Epithelial cell of proximal tubule (primary cell): ENCODE measurements at regions not wholly inside any gene's neighbourhood (a gene's known extent, or its start where the extent isn't known, plus 50 kb on each side); places are given as distances from the start of the nearest gene placed in this dataset.
"Not testable (repeated sequence)": the region's sequence is repeated elsewhere in the genome, so short reads cannot be mapped to it uniquely, and the experiment has no call there.

Source experiments
- DNase-seq: peaks from one replicate; pipeline ENCODE4 v3.0.0-alpha.2; 2011; ENCODE audit warnings: low read depth
- H3K4me3 ChIP-seq: 2 replicates; pipeline ENCODE4 v1.5.1; 2011; ENCODE audit warnings: low read depth, mild to moderate bottlenecking, low read length
- CTCF ChIP-seq: conservative IDR thresholded peaks from 2 replicates; pipeline ENCODE4 v1.5.1; 2012; ENCODE audit warnings: low read depth, mild to moderate bottlenecking, low read length

- H3K4me3 ChIP-seq: no peak overlapping the region
- DNase-seq: no peak
- no peak for TF ChIP-seq CTCF
These were observed 68.6 kb upstream of the CACHD1 start for GRCh38 chr1:64401285-64401684.

GRCh38 chr1:64403331-64403730 lies 66.6 kb upstream of the CACHD1 start:
- H3K4me3 ChIP-seq: no peak overlapping the region
- no peak for TF ChIP-seq CTCF
- DNase-seq: no peak

GRCh38 chr1:64404202-64404601 lies 65.7 kb upstream of the CACHD1 start:
- H3K4me3 ChIP-seq: no peak overlapping the region
- no peak for DNase-seq
- TF ChIP-seq CTCF: no peak

- DNase-seq: no peak
- no peak overlapping the region for H3K4me3 ChIP-seq
- no peak for TF ChIP-seq CTCF
These were observed 64.1 kb upstream of the CACHD1 start for GRCh38 chr1:64405833-64406232.

- H3K4me3 ChIP-seq: no peak overlapping the region
- no peak for DNase-seq
- TF ChIP-seq CTCF: no peak
These were observed 59.7 kb upstream of the CACHD1 start for GRCh38 chr1:64410217-64410616.

GRCh38 chr1:64414855-64415546 lies 54.9 kb upstream of the CACHD1 start:
- not testable (repeated sequence) for DNase-seq

GRCh38 chr1:64417803-64418202 lies 52.1 kb upstream of the CACHD1 start:
- DNase-seq: no peak
- no peak overlapping the region for H3K4me3 ChIP-seq
- TF ChIP-seq CTCF: no peak

More at GRCh38 chr1:64414855-64415546, 54.9 kb upstream of the CACHD1 start:
- not testable (repeated sequence) for H3K4me3 ChIP-seq
